GM21423 (cell line): ENCODE measurements at regions not wholly inside any gene's neighbourhood (a gene's known extent, or its start where the extent isn't known, plus 50 kb on each side); places are given as distances from the start of the nearest gene placed in this dataset.
A peak's percentile ranks its signal among the peaks of the same experiment; 100 is the strongest.

Experiments used
- ATAC-seq: cut with Tn5 transposase; IDR thresholded peaks from one replicate; pipeline ENCODE4 v1.9.1; 2021; ENCODE audit warnings: mild to moderate bottlenecking, moderate library complexity; ENCODE audit not compliant: unreplicated experiment

- ATAC-seq: no peak
These were observed 60.2 kb upstream of the LCORL start for GRCh38 chr4:18081708-18082107.

DNA sequence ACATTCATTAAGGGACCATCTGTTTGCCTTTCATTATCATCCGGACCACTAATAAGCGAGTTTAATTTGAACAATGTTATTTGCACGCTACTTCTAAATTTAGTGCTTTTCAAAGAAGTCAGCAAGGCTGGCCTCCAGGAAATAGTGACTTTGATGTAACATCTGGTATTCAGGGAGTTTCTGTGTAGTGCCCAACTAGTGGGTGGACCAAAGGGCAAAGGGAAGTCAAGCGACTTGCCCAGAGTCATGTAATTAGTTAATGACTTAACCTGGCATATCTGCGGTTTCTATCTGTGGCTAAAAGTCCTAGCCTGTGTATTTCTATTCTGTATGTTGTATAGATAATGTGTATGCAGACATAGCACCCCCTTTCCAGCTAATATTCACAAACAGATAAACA, 56.3 kb upstream of the LCORL start:
- peak; percentile 55 for ATAC-seq

DNA sequence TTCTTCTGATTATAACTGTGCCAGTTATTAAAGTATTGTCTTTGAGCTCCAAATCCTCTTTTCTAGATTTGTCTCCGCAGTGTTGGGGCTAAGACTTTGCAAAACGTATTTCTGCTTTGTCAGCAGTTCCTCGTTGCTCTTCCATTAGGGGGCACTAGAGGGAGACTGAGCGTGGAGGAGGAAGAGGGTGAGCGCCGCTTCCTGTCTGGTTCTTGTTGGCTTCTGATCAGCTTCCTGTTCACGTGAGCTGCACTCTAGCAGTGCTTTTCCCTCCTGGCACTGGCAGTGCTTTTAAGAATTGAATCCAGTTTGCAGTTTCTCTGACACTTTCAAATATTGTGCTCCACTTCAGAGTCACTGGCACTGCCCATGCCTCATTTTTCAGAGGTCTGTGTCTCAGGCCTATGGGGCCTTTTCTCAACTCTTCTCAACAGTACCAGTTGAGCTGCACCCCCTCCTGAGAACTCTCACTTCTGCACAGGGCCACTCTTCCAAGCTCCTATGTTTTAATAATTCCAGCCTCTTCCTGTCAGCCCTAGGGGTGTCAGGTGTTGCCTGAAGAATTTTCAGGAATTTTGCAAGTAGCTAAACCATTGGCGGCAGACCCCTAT, 54.4 kb upstream of the LCORL start:
- ATAC-seq: peak; percentile 51

DNA sequence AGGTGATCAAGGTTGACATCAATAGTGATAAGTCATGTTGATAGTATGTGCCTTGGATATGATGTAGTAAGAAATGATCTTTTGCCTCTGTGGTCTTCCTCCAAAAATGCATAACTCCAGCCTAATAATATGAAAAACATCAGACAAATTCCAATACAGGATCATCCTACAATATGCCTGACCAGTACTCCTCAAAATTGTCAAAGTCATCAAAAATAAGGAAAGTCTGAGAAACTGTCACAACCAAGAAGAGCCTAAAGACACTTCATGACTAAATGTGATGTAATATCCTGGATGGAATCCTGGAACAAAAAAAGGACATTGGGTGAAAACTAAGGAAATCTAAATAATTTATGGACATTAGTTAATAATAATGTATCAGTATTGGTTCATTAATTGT, 50.3 kb upstream of the LCORL start:
- no peak for ATAC-seq
